Right cardiac atrium (tissue), 5 donors: ENCODE measurements at regions not wholly inside any gene's neighbourhood (a gene's known extent, or its start where the extent isn't known, plus 50 kb on each side); places are given as distances from the start of the nearest gene placed in this dataset.

ENCODE experiments used
- ATAC-seq, 2 donors: fragments of 200-7000 bp; cut with Tn5 transposase; one replicate each; pipeline versions ENCODE4 v1.8.0 to v1.9.1; 2020; ENCODE audit warnings: moderate library complexity in 2 of 2, mild to moderate bottlenecking in 1 of 2
- DNase-seq, 3 donors: peaks; one replicate each; pipeline ENCODE4 v3.0.0-alpha.2; 2020
- H3K27ac ChIP-seq: one replicate; pipeline ENCODE4 v1.5.1; 2013; ENCODE audit warnings: mild to moderate bottlenecking, low read length, control low read depth, moderate library complexity
- H3K27me3 ChIP-seq: one replicate; pipeline ENCODE4 v1.6.1; 2013; ENCODE audit not compliant: control insufficient read depth, insufficient read depth
- H3K4me1 ChIP-seq: one replicate; pipeline ENCODE4 v1.6.1; 2013; ENCODE audit warnings: low read length; ENCODE audit not compliant: control insufficient read depth, insufficient read depth
- H3K4me3 ChIP-seq: one replicate; pipeline ENCODE4 v1.5.1; 2013; ENCODE audit warnings: low read length, control low read depth
- H3K9me3 ChIP-seq: one replicate; pipeline ENCODE4 v1.6.1; 2013; ENCODE audit warnings: low read length; ENCODE audit not compliant: control insufficient read depth
- WGBS: extraction: QIAGEN DNeasy Blood & Tissue Kit; methylation state at CpG from one replicate; pipeline ENCODE4 v1.1.7; 2013; 5-methylcytosine and 5-hydroxymethylcytosine counted together
- intact Hi-C, 4 donors: fragments of 100-400 bp; cut with DNase I; formaldehyde crosslinking; loops; one replicate each; pipeline versions ENCODE4 v1.11.0 to v1.14.0; 2022 to 2023
- donor health status: healthy with polysubstance abuse.
- donor health status: DM: no; HTN: yes; CAD: no.
- donor health status: DM: no; HTN: no; CAD: no.
- donor health status: DM: no; HTN: yes; CAD: no; lungs with severe emphysema.
- donor health status: DM: yes; HTN: yes; CAD: no.

- Histone ChIP-seq H3K4me1 (no peaks in the 10 kb centered on the region), H3K4me3 (no peak overlapping the region), H3K27ac (no peak overlapping the region), H3K9me3 (no peaks in the 10 kb centered on the region), H3K27me3 (no peaks in the 10 kb centered on the region)
- 59% methylated on average over 7 of the region's 7 CpGs for WGBS
- intact Hi-C loops: no loop called here
- no peak for DNase-seq
- no peak for ATAC-seq
Measured at GRCh38 chr17:14471052-14471451, 170.2 kb downstream of the HS3ST3B1 start.

- Histone ChIP-seq H3K27ac (no peak overlapping the region), H3K9me3 (no peaks in the 10 kb centered on the region), H3K4me1 (no peaks in the 10 kb centered on the region), H3K27me3 (no peaks in the 10 kb centered on the region), H3K4me3 (no peak overlapping the region)
- WGBS: 79% methylated on average over 4 of the region's 4 CpGs
- intact Hi-C loops: no loop called here
- DNase-seq (no peak), ATAC-seq (no peak)
Measured at GRCh38 chr17:14470417-14470816, 169.5 kb downstream of the HS3ST3B1 start.

DNA sequence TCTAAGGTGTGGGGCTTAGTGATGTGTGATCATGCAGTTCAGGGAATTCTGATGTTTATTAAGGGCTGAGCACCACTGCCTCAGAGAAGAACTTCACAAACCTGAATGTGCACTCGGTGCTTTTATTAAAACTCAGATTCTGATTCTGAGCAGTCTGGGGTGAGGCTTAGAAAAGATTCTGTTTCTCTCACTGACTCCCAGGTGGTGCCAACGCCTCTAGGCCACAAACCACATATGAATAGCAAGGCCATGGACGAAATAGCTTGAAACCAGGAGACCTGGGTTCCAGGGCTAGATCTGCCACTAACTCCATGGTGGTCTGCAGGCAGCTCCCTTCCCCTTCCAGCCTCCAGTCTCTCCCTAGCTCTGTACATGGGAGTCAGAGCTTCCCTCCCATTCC lies 169.1 kb downstream of the HS3ST3B1 start:
- no peak for ATAC-seq
- H3K27ac ChIP-seq: no peak overlapping the region
- no peaks in the 10 kb centered on the region for H3K9me3 ChIP-seq
- intact Hi-C loops: no loop called here
- H3K27me3 ChIP-seq: no peaks in the 10 kb centered on the region
- H3K4me3 ChIP-seq: no peak overlapping the region
- WGBS: 79% methylated on average over 3 of the region's 3 CpGs
- no peaks in the 10 kb centered on the region for H3K4me1 ChIP-seq
- DNase-seq: no peak

- Histone ChIP-seq H3K9me3 (no peaks in the 10 kb centered on the region), H3K4me1 (no peaks in the 10 kb centered on the region), H3K4me3 (no peak overlapping the region), H3K27ac (no peak overlapping the region), H3K27me3 (no peaks in the 10 kb centered on the region)
- DNase-seq: no peak
- 81% methylated on average over 3 of the region's 3 CpGs for WGBS
- ATAC-seq: no peak
- intact Hi-C loops: no loop called here
Measured at GRCh38 chr17:14468858-14469257, 168.0 kb downstream of the HS3ST3B1 start.

DNA sequence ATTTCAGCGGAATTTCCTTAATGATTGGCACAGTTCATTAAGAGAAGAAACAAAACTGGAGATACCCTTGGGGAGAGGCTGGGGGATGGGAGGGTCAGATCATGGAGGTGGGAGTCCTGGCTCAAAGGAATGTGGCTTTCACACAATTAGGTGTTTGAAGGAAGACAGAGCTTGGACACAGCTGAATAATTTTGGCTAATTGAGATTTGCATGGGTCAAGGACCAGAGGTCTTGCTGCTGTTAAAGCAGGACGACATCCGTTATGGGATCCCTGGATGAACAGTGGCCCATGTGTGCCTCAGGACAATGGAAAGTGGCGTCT lies 160.3 kb downstream of the HS3ST3B1 start:
- no peak overlapping the region for H3K4me3 ChIP-seq
- 65% methylated on average over 4 of the region's 4 CpGs for WGBS
- no peaks in the 10 kb centered on the region for H3K9me3 ChIP-seq
- ATAC-seq: no peak
- intact Hi-C loops: no loop called here
- H3K27ac ChIP-seq: no peak overlapping the region
- H3K4me1 ChIP-seq: no peaks in the 10 kb centered on the region
- no peaks in the 10 kb centered on the region for H3K27me3 ChIP-seq
- no peak for DNase-seq

DNA sequence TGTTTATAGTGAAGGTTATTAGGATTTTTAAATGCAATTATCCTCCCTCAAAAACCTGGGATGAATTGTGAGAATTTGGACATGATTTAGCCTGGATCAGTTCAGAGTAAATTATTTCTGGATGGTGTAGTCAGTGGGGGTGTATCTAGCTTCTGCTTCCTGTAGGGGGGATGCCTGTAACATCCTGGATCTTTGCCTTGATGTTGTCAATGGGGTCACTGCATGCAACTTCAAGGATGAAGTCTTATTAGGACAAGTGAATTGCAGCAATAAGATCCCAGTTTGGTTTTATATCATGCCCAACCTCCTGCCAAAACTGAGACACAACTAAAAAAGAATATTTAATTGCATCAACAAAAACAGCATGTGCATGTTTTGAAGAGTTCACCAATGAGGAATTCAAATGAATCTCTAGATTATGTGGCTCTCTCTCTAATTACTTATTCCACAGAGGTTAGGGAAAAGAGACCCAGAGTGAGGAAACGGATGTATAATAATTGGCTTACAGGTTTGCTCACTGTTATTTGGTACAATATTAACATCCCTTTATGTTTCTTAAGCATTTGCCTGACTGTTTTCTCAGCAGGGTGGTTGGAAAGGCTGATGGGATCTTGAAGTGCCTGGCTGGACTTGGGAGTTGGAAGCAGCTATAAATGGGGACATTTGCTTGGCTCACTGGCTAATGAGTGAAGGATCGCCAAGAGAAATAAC lies 159.8 kb downstream of the HS3ST3B1 start:
- Histone ChIP-seq H3K4me1 (no peaks in the 10 kb centered on the region), H3K9me3 (no peaks in the 10 kb centered on the region), H3K27ac (no peak overlapping the region), H3K4me3 (no peak overlapping the region), H3K27me3 (no peaks in the 10 kb centered on the region)
- intact Hi-C loops: no loop called here
- WGBS: 63% methylated on average over 2 of the region's 2 CpGs
- ATAC-seq: no peak
- DNase-seq: no peak

DNA sequence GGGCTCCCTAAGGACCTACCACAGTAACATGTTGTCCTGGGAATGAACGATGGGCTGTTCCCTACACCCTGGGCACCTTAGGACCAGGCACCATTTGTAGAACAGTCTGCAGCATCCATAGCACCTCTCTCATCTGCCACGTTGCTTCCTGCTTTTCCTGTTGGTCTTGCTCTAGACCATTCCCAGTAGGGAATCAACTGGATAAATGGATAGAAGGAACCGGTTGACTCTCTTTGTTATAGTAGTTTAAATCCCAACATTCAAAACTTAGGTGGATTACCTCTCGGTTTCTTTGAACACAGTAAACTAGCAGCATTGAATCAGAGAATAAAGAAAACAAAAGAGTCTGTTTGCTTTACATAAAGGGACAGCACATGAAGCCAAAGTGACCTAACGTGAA lies 159.1 kb downstream of the HS3ST3B1 start:
- intact Hi-C loops: no loop called here
- no peak overlapping the region for H3K27ac ChIP-seq
- WGBS: 67% methylated on average over 5 of the region's 5 CpGs
- H3K27me3 ChIP-seq: no peaks in the 10 kb centered on the region
- H3K4me1 ChIP-seq: no peaks in the 10 kb centered on the region
- H3K9me3 ChIP-seq: no peaks in the 10 kb centered on the region
- DNase-seq: no peak
- no peak overlapping the region for H3K4me3 ChIP-seq
- no peak for ATAC-seq

- Histone ChIP-seq H3K27ac (no peak overlapping the region), H3K4me1 (no peaks in the 10 kb centered on the region), H3K4me3 (no peak overlapping the region), H3K9me3 (no peaks in the 10 kb centered on the region), H3K27me3 (no peaks in the 10 kb centered on the region)
- intact Hi-C loops: no loop called here
- WGBS: 51% methylated on average over 3 of the region's 3 CpGs
- ATAC-seq (no peak), DNase-seq (no peak)
Measured at GRCh38 chr17:14458724-14459123, 157.8 kb downstream of the HS3ST3B1 start.

- H3K4me1 ChIP-seq: no peaks in the 10 kb centered on the region
- no peak overlapping the region for H3K4me3 ChIP-seq
- ATAC-seq (no peak), DNase-seq (no peak)
- H3K9me3 ChIP-seq: no peaks in the 10 kb centered on the region
- H3K27me3 ChIP-seq: peaks cover 3% of the 10 kb centered on the region
- intact Hi-C loops: no loop called here
- WGBS: 82% methylated on average over 4 of the region's 4 CpGs
- no peak overlapping the region for H3K27ac ChIP-seq
Measured at GRCh38 chr17:14454746-14455145, 153.9 kb downstream of the HS3ST3B1 start.

- DNase-seq (no peak), ATAC-seq (no peak)
- WGBS: 63% methylated on average over 1 of the region's 1 CpG
- peaks cover 3% of the 10 kb centered on the region for H3K27me3 ChIP-seq
- no peak overlapping the region for H3K4me3 ChIP-seq
- H3K4me1 ChIP-seq: no peaks in the 10 kb centered on the region
- H3K9me3 ChIP-seq: no peaks in the 10 kb centered on the region
- intact Hi-C loops: no loop called here
- H3K27ac ChIP-seq: no peak overlapping the region
Measured at GRCh38 chr17:14452856-14453255, 152.0 kb downstream of the HS3ST3B1 start.

DNA sequence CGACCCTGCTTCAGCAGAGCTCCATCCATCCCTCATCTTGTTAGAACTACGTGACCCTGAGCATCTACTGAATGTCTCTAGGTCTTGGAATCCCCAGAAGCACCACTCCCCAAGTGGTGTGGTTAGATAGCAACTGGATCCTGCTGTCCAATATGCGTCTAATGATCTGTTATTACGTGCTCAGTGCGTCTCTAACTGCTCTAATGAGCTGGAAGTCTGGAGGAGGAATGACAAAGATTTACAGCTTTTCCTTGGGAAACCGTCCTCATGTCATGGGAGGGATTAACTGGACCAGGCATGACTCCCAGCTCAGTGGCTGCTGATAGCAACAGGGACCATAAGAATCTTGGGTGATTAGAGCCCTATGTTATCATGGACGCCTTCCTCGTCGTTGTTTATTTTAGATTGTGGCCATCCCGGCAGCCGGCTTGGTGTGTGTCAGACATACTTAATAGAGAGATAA lies 150.9 kb downstream of the HS3ST3B1 start:
- intact Hi-C loops: no loop called here
- peaks cover 3% of the 10 kb centered on the region for H3K27me3 ChIP-seq
- H3K27ac ChIP-seq: no peak overlapping the region
- no peaks in the 10 kb centered on the region for H3K4me1 ChIP-seq
- no peak for ATAC-seq
- no peaks in the 10 kb centered on the region for H3K9me3 ChIP-seq
- no peak overlapping the region for H3K4me3 ChIP-seq
- 18% methylated on average over 11 of the region's 11 CpGs for WGBS
- DNase-seq: no peak

GRCh38 chr17:14448818-14449217 lies 147.9 kb downstream of the HS3ST3B1 start:
- no peak for DNase-seq
- Histone ChIP-seq H3K27me3 (peaks cover 3% of the 10 kb centered on the region), H3K27ac (no peak overlapping the region), H3K4me1 (no peaks in the 10 kb centered on the region), H3K9me3 (no peaks in the 10 kb centered on the region), H3K4me3 (no peak overlapping the region)
- WGBS: 75% methylated on average over 2 of the region's 2 CpGs
- ATAC-seq: no peak
- intact Hi-C loops: no loop called here
